Muscle layer of duodenum (tissue), 2 donors: ENCODE measurements at regions not wholly inside any gene's neighbourhood (a gene's known extent, or its start where the extent isn't known, plus 50 kb on each side); places are given as distances from the start of the nearest gene placed in this dataset.

Source experiments
- H3K27ac ChIP-seq: one replicate; pipeline ENCODE4 v1.7.0; 2013; ENCODE audit warnings: mild to moderate bottlenecking, low read length
- H3K27me3 ChIP-seq: one replicate; pipeline ENCODE4 v1.7.0; 2013; ENCODE audit warnings: low read depth, mild to moderate bottlenecking, control low read depth, low read length
- H3K36me3 ChIP-seq, 2 donors: one replicate each; pipeline ENCODE4 v1.7.0; 2013; ENCODE audit warnings: low read length in 2 of 2, control low read depth in 1 of 2, mild to moderate bottlenecking in 1 of 2; ENCODE audit not compliant: insufficient read depth in 2 of 2, control insufficient read depth in 1 of 2
- H3K4me1 ChIP-seq, 2 donors: one replicate each; pipeline ENCODE4 v1.7.0; 2013; ENCODE audit warnings: low read length in 2 of 2, mild to moderate bottlenecking in 2 of 2, control low read depth in 1 of 2, moderate library complexity in 1 of 2; ENCODE audit not compliant: insufficient read depth in 2 of 2, control insufficient read depth in 1 of 2
- H3K4me3 ChIP-seq, 2 donors: one replicate each; pipeline ENCODE4 v1.7.0; 2013; ENCODE audit warnings: low read length in 2 of 2, low read depth in 1 of 2, mild to moderate bottlenecking in 1 of 2
- H3K9me3 ChIP-seq, 2 donors: one replicate each; pipeline ENCODE4 v1.7.0; 2013; ENCODE audit warnings: low read length in 2 of 2, control low read depth in 1 of 2, mild to moderate bottlenecking in 1 of 2; ENCODE audit not compliant: control insufficient read depth in 1 of 2
- donor health status: healthy.

DNA sequence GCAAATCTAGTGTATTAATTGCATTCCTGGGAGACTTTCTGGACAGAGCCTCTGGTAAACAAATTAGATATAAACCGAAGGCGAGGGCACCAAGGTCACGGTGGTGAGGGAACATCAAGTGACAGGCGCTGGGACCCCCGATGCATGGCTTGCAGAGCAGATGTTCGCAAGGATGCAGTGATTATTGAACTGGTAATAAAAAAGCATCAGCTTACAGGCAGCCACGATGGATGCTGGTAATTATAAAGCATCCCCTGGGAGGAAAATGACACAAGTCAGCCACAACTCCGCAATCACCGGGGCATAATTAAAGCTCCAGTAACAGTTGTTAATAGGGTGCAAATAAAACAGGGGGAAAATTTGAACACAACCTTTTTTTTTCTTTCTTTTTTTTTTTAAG is 231.1 kb upstream of the DPH6 start:
- H3K27me3 ChIP-seq, result no peaks in the 10 kb centered on the region
- H3K4me1 ChIP-seq, result no peaks in the 10 kb centered on the region
- H3K27ac ChIP-seq, result no peak overlapping the region
- no peak overlapping the region for H3K4me3 ChIP-seq
- no peaks in the 10 kb centered on the region for H3K9me3 ChIP-seq
- H3K36me3 ChIP-seq, result no peaks in the 10 kb centered on the region

DNA sequence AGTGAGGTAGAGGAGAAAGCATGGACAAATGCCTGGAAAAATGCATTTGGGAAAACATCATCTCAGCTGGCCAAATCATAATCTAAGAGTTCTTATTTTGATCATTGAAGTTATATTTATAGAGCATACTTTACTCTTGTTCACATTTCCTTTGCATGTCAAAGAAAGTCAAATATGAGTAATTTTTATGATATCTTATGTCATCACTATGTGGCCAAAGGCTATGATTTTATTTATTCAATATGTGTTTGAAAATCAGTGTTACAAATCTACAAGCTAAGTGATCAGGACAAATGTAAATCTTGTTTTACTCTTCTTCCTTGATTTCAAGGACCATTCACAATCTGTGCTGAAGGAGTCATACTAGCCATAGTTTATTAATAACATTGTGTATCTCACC is 237.2 kb upstream of the DPH6 start:
- Histone ChIP-seq H3K4me3 (no peak overlapping the region), H3K36me3 (no peaks in the 10 kb centered on the region), H3K27me3 (no peaks in the 10 kb centered on the region), H3K27ac (no peak overlapping the region), H3K4me1 (no peaks in the 10 kb centered on the region), H3K9me3 (no peaks in the 10 kb centered on the region)

DNA sequence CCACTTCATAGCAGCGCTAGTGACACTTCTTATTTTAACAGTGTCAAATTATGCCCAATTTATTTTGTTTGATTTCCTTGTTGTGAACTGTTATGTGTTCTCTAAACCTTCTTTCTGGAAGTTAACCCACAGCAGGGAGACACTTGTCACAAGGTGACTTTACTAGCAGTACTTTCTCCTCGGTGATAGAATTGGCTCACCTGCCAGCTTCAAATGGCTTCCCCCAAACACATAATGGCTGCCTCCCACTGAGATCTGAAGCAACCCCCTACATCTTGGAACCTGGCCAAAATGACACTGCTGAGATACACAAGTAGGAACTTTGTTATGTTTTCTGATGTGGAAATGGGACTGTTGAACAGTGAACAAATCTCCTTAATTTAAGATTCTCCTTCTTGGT is 238.8 kb upstream of the DPH6 start:
- Histone ChIP-seq H3K4me3 (no peak overlapping the region), H3K4me1 (no peaks in the 10 kb centered on the region), H3K27ac (no peak overlapping the region), H3K36me3 (no peaks in the 10 kb centered on the region), H3K9me3 (no peaks in the 10 kb centered on the region), H3K27me3 (no peaks in the 10 kb centered on the region)

DNA sequence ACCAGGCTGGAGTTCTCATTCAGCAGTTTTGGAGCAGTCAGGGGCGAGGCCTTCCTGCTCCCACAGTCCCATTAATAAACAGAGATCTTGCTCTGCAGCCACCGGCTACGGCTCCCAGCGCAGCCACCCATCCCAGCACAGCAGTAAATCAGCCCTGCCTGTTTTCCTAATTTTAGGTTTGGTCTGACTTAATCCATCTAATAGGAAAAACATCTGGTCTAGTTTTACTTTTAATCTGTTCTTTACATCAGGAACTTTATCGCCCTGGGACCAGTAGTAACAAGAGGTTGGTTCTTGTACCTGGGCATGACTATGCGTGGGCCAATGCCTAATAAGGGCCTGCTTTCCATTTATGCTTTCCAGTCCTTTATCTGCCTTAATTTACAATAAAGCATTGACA is 264.0 kb upstream of the DPH6 start:
- H3K27ac ChIP-seq, result no peak overlapping the region
- no peaks in the 10 kb centered on the region for H3K4me1 ChIP-seq
- no peaks in the 10 kb centered on the region for H3K27me3 ChIP-seq
- no peaks in the 10 kb centered on the region for H3K36me3 ChIP-seq
- no peaks in the 10 kb centered on the region for H3K9me3 ChIP-seq
- no peak overlapping the region for H3K4me3 ChIP-seq

DNA sequence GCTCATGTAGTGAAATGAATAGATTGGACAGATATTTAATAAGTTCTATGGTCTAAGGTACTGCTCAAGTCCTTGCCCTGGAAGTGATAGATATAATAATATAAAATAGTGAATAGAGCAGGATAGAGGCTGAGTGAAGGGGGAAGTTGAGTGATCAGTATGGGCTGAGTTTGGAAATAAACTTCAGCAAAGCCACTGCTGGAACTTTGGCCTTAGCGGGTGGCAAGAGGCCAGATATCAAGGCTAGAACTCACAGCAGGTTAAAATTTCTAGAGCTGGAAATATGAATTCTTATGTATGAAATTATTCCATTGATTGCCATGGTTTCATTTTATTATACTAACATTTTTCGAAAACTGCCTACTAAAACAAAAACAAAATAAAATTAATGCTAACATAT is 267.6 kb upstream of the DPH6 start:
- Histone ChIP-seq H3K27me3 (no peaks in the 10 kb centered on the region), H3K4me3 (no peak overlapping the region), H3K27ac (no peak overlapping the region), H3K9me3 (no peaks in the 10 kb centered on the region), H3K4me1 (no peaks in the 10 kb centered on the region), H3K36me3 (no peaks in the 10 kb centered on the region)

DNA sequence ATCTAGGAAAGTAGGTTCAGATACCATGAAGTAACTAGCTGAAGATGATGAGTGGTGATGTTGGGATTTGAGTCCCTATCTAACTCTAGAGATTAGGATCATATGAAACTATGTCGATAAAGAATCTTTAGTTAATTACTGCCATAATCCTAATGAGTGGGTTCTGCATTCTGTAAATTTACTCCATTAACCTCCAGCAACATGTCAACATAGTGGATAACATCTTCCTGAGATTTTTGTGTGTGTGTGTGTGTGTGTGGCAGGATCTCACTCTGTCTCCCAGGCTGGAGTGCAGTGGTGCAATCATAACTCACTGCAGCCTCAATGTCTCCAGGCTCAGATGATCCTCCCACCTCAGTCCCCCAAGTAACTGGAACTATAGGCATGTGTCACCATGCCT is 272.9 kb upstream of the DPH6 start:
- no peak overlapping the region for H3K27ac ChIP-seq

DNA sequence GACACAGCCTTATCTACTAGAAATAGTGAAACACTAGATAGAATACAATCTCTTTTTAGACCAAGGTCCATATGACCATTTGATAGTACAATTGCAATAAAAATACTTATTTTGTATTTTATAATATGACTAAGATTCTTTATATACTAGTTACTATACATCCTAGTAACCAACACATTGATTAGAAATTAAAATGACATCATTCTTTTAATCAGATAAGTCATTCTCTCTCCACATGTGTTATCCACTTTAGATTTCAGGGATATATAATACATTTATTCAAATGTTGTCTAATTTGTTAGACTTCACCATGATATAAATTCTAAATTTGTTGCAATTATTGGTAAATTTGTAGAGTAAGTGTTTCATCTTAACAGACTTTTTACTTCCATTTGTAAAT is 276.2 kb upstream of the DPH6 start:
- no peak overlapping the region for H3K27ac ChIP-seq
- H3K4me3 ChIP-seq, result no peak overlapping the region
- H3K27me3 ChIP-seq, result no peaks in the 10 kb centered on the region
- H3K9me3 ChIP-seq, result no peaks in the 10 kb centered on the region
- no peaks in the 10 kb centered on the region for H3K4me1 ChIP-seq
- no peaks in the 10 kb centered on the region for H3K36me3 ChIP-seq

More for the DNA sequence above, 272.9 kb upstream of the DPH6 start:
- no peaks in the 10 kb centered on the region for H3K36me3 ChIP-seq
- H3K4me1 ChIP-seq, result no peaks in the 10 kb centered on the region
- no peaks in the 10 kb centered on the region for H3K9me3 ChIP-seq
- H3K27me3 ChIP-seq, result no peaks in the 10 kb centered on the region
- no peak overlapping the region for H3K4me3 ChIP-seq

DNA sequence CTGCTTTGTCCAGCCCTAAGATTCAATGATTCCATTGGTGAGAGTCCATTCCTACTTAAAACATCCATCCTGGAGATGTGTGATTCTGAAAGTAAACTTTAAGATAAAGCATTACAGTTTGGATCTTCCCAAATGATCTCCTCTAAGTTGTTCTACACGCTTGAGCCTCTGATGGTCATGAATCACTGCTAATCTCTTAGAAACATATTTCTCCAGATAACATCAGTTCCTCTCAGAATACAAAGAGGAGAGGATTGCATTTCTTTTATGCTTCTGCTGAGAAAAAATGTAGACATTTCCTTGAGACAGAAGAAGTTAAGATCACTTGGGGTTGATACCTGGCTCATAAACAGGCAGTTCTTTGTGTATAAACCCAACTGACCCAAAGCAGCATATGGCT is 281.2 kb upstream of the DPH6 start:
- Histone ChIP-seq H3K27ac (no peak overlapping the region), H3K36me3 (no peaks in the 10 kb centered on the region), H3K4me3 (no peak overlapping the region), H3K4me1 (no peaks in the 10 kb centered on the region), H3K9me3 (no peaks in the 10 kb centered on the region), H3K27me3 (no peaks in the 10 kb centered on the region)

DNA sequence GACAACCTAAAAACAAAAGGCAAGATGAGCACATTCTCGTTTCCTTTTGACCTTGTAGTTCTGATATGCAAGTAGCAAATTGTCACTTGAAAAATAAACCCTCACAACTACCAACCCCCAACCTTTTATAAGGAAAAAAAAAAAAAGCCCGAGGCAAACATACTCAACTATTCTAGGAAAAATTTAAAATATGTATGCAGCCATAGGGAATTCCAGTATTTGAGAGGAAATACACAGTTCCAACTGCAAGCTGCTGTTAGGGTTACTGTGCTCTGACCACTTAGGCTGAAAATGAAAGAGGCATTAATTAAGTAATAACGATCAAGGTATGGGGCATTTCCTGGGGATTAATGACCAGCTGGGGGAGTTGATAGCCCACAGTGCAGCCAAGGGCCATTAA is 281.9 kb upstream of the DPH6 start:
- H3K27me3 ChIP-seq, result no peaks in the 10 kb centered on the region
- H3K9me3 ChIP-seq, result no peaks in the 10 kb centered on the region
- no peak overlapping the region for H3K27ac ChIP-seq
- H3K36me3 ChIP-seq, result no peaks in the 10 kb centered on the region
- H3K4me1 ChIP-seq, result no peaks in the 10 kb centered on the region
- H3K4me3 ChIP-seq, result no peak overlapping the region

DNA sequence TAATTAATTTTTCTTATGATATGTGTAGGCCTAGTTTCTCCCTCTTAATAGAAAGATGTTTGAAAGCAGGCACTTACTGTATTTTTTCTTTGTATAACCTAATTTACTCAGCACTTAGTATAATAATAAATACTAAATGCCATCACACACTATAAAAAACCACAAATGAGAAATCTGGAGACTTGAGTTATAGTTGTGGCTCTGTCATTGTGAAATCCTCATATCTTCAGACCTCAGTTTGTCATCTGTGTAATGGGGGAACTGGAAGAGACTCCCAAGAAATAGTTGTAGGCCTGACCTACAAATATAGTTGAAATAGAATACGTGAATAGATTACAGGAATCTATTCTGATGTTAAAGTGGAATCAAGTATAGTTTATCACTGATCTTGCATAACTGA is 287.6 kb upstream of the DPH6 start:
- H3K4me1 ChIP-seq, result peaks cover 0 to 6% of the 10 kb centered on the region in 2 donors
- H3K27me3 ChIP-seq, result no peaks in the 10 kb centered on the region
- no peaks in the 10 kb centered on the region for H3K36me3 ChIP-seq
- no peak overlapping the region for H3K27ac ChIP-seq
- no peaks in the 10 kb centered on the region for H3K9me3 ChIP-seq
- H3K4me3 ChIP-seq, result no peak overlapping the region

DNA sequence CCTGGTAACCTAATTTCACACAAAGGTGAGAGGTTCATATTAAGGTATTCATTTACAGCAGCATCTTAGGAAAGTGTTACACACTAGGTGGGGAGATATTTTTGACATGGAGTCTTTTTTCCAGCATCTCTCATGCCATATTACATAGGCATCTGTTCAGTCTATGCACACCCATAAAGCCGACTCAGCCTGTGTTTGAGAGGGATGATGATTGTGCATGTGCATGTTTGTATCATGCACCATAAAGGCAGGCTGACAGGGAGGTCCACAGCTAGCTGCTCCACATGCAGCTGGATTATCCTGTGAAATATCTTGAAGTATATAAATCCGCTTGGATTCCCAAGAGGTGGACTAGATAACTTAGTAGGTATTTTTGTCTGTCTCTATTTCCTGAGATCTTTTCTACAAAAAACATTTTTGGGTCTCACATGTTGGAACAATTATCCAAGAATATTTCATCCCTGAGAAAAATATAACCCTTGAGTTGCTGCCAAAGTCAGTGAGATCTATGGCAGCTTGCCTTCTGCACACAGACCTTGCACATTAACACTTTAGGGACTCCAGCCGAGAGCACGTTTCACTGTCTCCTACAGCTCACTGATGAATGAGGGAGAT is 288.4 kb upstream of the DPH6 start:
- no peaks in the 10 kb centered on the region for H3K27me3 ChIP-seq
- H3K9me3 ChIP-seq, result no peaks in the 10 kb centered on the region
- H3K36me3 ChIP-seq, result no peaks in the 10 kb centered on the region
- H3K4me1 ChIP-seq, result peaks cover 0 to 6% of the 10 kb centered on the region in 2 donors
- no peak overlapping the region for H3K4me3 ChIP-seq
- no peak overlapping the region for H3K27ac ChIP-seq

DNA sequence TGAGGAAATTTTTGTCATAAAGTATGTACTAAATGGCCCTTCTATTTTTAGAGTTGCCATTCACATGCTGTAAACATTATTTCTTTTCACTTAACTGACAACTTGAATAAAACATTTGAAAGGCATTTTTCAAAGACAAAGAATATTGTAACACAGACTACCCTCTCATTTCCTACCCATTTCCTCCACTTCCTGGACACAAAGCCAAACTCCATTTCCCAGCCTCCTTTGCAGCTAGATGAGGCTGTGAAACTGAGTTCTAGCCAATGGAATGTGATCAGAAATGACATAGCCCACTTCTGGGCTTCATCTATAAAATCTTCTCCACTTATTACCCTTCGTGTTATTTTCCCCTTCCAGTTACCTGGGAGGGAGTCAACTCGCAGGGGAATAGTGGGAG is 288.9 kb upstream of the DPH6 start:
- Histone ChIP-seq H3K4me3 (no peak overlapping the region), H3K27me3 (no peaks in the 10 kb centered on the region), H3K9me3 (no peaks in the 10 kb centered on the region), H3K4me1 (peaks cover 0 to 6% of the 10 kb centered on the region in 2 donors), H3K27ac (no peak overlapping the region), H3K36me3 (no peaks in the 10 kb centered on the region)
